ENCODE measurements at regions not wholly inside any gene's neighbourhood (a gene's known extent, or its start where the extent isn't known, plus 50 kb on each side); places are given as distances from the start of the nearest gene placed in this dataset.
A peak's percentile ranks its signal among the peaks of the same experiment; 100 is the strongest.

- DNase-seq (ENCODE audit: low spot score), result no peak
- Mint-ChIP-seq H3K27me3 (ENCODE audit: unreplicated experiment) (peaks cover 3% of the 10 kb centered on the region), H3K36me3 (ENCODE audit: low read depth, unreplicated experiment) (no peaks in the 10 kb centered on the region), H3K27ac (ENCODE audit: unreplicated experiment) (peak overlapping the region; percentile 3), H3K9me3 (ENCODE audit: unreplicated experiment) (no peaks in the 10 kb centered on the region), H3K4me1 (ENCODE audit: unreplicated experiment) (peaks cover 16% of the 10 kb centered on the region), H3K4me3 (ENCODE audit: unreplicated experiment) (no peak overlapping the region)
- no peak for TF ChIP-seq CTCF (IDR thresholded peaks at IDR 0.05; ENCODE audit: unreplicated experiment)
Observed at GRCh38 chr6:53731866-53732636, 62.8 kb upstream of the LRRC1 start.

GRCh38 chr6:53730767-53731166, 64.0 kb upstream of the LRRC1 start:
- no peak for TF ChIP-seq CTCF (IDR thresholded peaks at IDR 0.05; ENCODE audit: unreplicated experiment)
- no peak for DNase-seq (ENCODE audit: low spot score)
- Mint-ChIP-seq H3K4me3 (ENCODE audit: unreplicated experiment) (no peak overlapping the region), H3K4me1 (ENCODE audit: unreplicated experiment) (peaks cover 20% of the 10 kb centered on the region), H3K27me3 (ENCODE audit: unreplicated experiment) (peaks cover 3% of the 10 kb centered on the region), H3K36me3 (ENCODE audit: low read depth, unreplicated experiment) (no peaks in the 10 kb centered on the region), H3K9me3 (ENCODE audit: unreplicated experiment) (no peaks in the 10 kb centered on the region), H3K27ac (ENCODE audit: unreplicated experiment) (no peak overlapping the region)

GRCh38 chr6:53728570-53729194, 63.1 kb upstream of the KLHL31 start:
- Mint-ChIP-seq H3K27me3 (ENCODE audit: unreplicated experiment) (peaks cover 3% of the 10 kb centered on the region), H3K27ac (ENCODE audit: unreplicated experiment) (no peak overlapping the region), H3K4me3 (ENCODE audit: unreplicated experiment) (no peak overlapping the region), H3K4me1 (ENCODE audit: unreplicated experiment) (peaks cover 29% of the 10 kb centered on the region), H3K36me3 (ENCODE audit: low read depth, unreplicated experiment) (no peaks in the 10 kb centered on the region), H3K9me3 (ENCODE audit: unreplicated experiment) (no peaks in the 10 kb centered on the region)
- peak; percentile 97 for TF ChIP-seq CTCF (IDR thresholded peaks at IDR 0.05; ENCODE audit: unreplicated experiment)
- DNase-seq (ENCODE audit: low spot score), result peak; percentile 72

GRCh38 chr6:53727748-53728147, 62.2 kb upstream of the KLHL31 start:
- peaks cover 3% of the 10 kb centered on the region for H3K27me3 Mint-ChIP-seq (ENCODE audit: unreplicated experiment)
- peaks cover 33% of the 10 kb centered on the region for H3K4me1 Mint-ChIP-seq (ENCODE audit: unreplicated experiment)
- DNase-seq (ENCODE audit: low spot score), result no peak
- TF ChIP-seq CTCF (IDR thresholded peaks at IDR 0.05; ENCODE audit: unreplicated experiment), result no peak
- no peaks in the 10 kb centered on the region for H3K36me3 Mint-ChIP-seq (ENCODE audit: low read depth, unreplicated experiment)
- no peak overlapping the region for H3K27ac Mint-ChIP-seq (ENCODE audit: unreplicated experiment)
- H3K9me3 Mint-ChIP-seq (ENCODE audit: unreplicated experiment), result no peaks in the 10 kb centered on the region
- no peak overlapping the region for H3K4me3 Mint-ChIP-seq (ENCODE audit: unreplicated experiment)
